MM.1S (cell line): ENCODE measurements at regions not wholly inside any gene's neighbourhood (a gene's known extent, or its start where the extent isn't known, plus 50 kb on each side); places are given as distances from the start of the nearest gene placed in this dataset.

Experiments used
- DNase-seq: peaks from one replicate; pipeline ENCODE4 v3.0.0-alpha.2; 2015
- H2AFZ ChIP-seq: fragments of 300-600 bp; sonication (generic); 2 replicates; pipeline ENCODE4 v1.6.0; 2016; ENCODE audit warnings: antibody characterized with exemption, low read length
- H3F3A ChIP-seq: fragments of 300-600 bp; sonication (generic); 2 replicates; pipeline ENCODE4 v1.6.1; 2016; ENCODE audit warnings: mild to moderate bottlenecking, antibody characterized with exemption, low read length, moderate library complexity, mixed read lengths; ENCODE audit not compliant: insufficient read depth
- H3K27ac ChIP-seq: fragments of 300-600 bp; sonication (generic); 2 replicates; pipeline ENCODE4 v1.5.1; 2016; ENCODE audit warnings: mild to moderate bottlenecking, low read length
- H3K27me3 ChIP-seq: fragments of 300-600 bp; sonication (generic); replicated peaks from 2 replicates; pipeline ENCODE4 v1.6.0; 2016; ENCODE audit warnings: low read length; ENCODE audit not compliant: insufficient read depth
- H3K36me3 ChIP-seq: fragments of 300-600 bp; sonication (generic); replicated peaks from 2 replicates; pipeline ENCODE4 v1.6.1; 2016; ENCODE audit warnings: mild to moderate bottlenecking, low read length, mixed read lengths; ENCODE audit not compliant: insufficient read depth
- H3K4me1 ChIP-seq: fragments of 300-600 bp; sonication (generic); 2 replicates; pipeline ENCODE4 v1.6.1; 2016; ENCODE audit warnings: low read length, mixed read lengths
- H3K4me2 ChIP-seq: fragments of 300-600 bp; sonication (generic); 2 replicates; pipeline ENCODE4 v1.6.0; 2016; ENCODE audit warnings: low read depth, low read length
- H3K4me3 ChIP-seq: fragments of 300-600 bp; sonication (generic); 2 replicates; pipeline ENCODE4 v1.5.1; 2016; ENCODE audit warnings: low read length, mixed read lengths
- H3K79me2 ChIP-seq: fragments of 300-600 bp; sonication (generic); 2 replicates; pipeline ENCODE4 v1.6.1; 2016; ENCODE audit warnings: mixed run types, low read length, mixed read lengths
- H3K9ac ChIP-seq: fragments of 300-600 bp; sonication (generic); 2 replicates; pipeline ENCODE4 v1.6.1; 2016; ENCODE audit warnings: low read length, mixed read lengths
- H3K9me2 ChIP-seq: fragments of 300-600 bp; sonication (generic); replicated peaks from 2 replicates; pipeline ENCODE4 v1.6.1; 2016; ENCODE audit warnings: mild to moderate bottlenecking, low read length, mixed read lengths; ENCODE audit not compliant: insufficient read depth
- H3K9me3 ChIP-seq: fragments of 300-600 bp; sonication (generic); replicated peaks from 2 replicates; pipeline ENCODE4 v1.6.1; 2016; ENCODE audit warnings: mild to moderate bottlenecking, low read length, mixed read lengths; ENCODE audit not compliant: insufficient read depth
- H4K20me1 ChIP-seq: fragments of 300-600 bp; sonication (generic); 2 replicates; pipeline ENCODE4 v1.6.1; 2016; ENCODE audit warnings: mild to moderate bottlenecking, low read length, moderate library complexity, mixed read lengths; ENCODE audit not compliant: insufficient read depth
- EZH2 ChIP-seq: fragments of 300-600 bp; sonication (generic); optimal IDR thresholded peaks from 2 replicates; pipeline ENCODE3; 2017; ENCODE audit warnings: low read depth, mild to moderate bottlenecking, antibody characterized with exemption, low read length, mixed read lengths
- EZH2phosphoT487 ChIP-seq: fragments of 300-600 bp; sonication (generic); IDR thresholded peaks from 2 replicates; pipeline ENCODE4 v1.6.1; 2018; ENCODE audit warnings: antibody characterized with exemption, low read length
- TF ChIP-seq, protein P1 (sequence below): fragments of 300-600 bp; sonication (generic); IDR thresholded peaks from 2 replicates; pipeline ENCODE4 v1.5.1; 2016; ENCODE audit warnings: antibody characterized with exemption, low read length, mixed read lengths

- Histone ChIP-seq H3K4me1 (no peaks in the 10 kb centered on the region), H3K9ac (no peak overlapping the region), H3K79me2 (no peaks in the 10 kb centered on the region), H3K27me3 (no peaks in the 10 kb centered on the region), H3K4me3 (no peak overlapping the region), H3K9me3 (no peaks in the 10 kb centered on the region), H3K9me2 (no peaks in the 10 kb centered on the region), H3F3A (no peaks in the 10 kb centered on the region), H3K36me3 (no peaks in the 10 kb centered on the region), H3K4me2 (no peak overlapping the region), H2AFZ (no peak overlapping the region), H3K27ac (no peak overlapping the region), H4K20me1 (no peaks in the 10 kb centered on the region)
- TF ChIP-seq, protein P1, sequence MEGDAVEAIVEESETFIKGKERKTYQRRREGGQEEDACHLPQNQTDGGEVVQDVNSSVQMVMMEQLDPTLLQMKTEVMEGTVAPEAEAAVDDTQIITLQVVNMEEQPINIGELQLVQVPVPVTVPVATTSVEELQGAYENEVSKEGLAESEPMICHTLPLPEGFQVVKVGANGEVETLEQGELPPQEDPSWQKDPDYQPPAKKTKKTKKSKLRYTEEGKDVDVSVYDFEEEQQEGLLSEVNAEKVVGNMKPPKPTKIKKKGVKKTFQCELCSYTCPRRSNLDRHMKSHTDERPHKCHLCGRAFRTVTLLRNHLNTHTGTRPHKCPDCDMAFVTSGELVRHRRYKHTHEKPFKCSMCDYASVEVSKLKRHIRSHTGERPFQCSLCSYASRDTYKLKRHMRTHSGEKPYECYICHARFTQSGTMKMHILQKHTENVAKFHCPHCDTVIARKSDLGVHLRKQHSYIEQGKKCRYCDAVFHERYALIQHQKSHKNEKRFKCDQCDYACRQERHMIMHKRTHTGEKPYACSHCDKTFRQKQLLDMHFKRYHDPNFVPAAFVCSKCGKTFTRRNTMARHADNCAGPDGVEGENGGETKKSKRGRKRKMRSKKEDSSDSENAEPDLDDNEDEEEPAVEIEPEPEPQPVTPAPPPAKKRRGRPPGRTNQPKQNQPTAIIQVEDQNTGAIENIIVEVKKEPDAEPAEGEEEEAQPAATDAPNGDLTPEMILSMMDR: no peak
- TF ChIP-seq EZH2phosphoT487 (no peak), EZH2 (no peak)
- no peak for DNase-seq
These were observed 268.9 kb upstream of the TANK start for GRCh38 chr2:160891353-160891740.

DNA sequence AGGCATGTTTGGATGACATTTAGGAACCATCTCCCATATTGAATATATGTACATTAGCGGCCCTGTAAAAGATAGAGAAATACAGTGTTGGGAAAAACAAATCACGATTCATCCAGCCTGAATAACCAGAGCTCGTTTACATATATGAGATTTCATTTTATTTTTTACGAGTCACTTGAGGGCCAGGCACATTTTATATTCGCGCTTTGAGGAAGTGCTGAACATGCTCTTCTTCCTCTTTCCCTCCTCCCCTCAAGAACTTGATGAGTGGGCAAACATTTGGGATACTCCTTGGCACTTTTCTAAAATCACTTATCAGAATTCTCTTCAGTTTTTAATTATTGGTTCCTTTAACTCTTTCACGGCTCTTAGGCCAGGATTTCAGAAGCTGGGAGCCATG is 268.0 kb upstream of the TANK start:
- TF ChIP-seq EZH2phosphoT487 (no peak), EZH2 (no peak)
- TF ChIP-seq, protein P1: no peak
- H3K27me3 ChIP-seq: no peaks in the 10 kb centered on the region
- no peaks in the 10 kb centered on the region for H3F3A ChIP-seq
- H3K9me3 ChIP-seq: no peaks in the 10 kb centered on the region
- H3K9ac ChIP-seq: no peak overlapping the region
- H3K9me2 ChIP-seq: no peaks in the 10 kb centered on the region
- DNase-seq: no peak
- no peak overlapping the region for H2AFZ ChIP-seq
- no peak overlapping the region for H3K27ac ChIP-seq
- H3K4me1 ChIP-seq: no peaks in the 10 kb centered on the region
- no peak overlapping the region for H3K4me3 ChIP-seq
- H3K36me3 ChIP-seq: no peaks in the 10 kb centered on the region
- no peaks in the 10 kb centered on the region for H3K79me2 ChIP-seq
- H4K20me1 ChIP-seq: no peaks in the 10 kb centered on the region
- H3K4me2 ChIP-seq: no peak overlapping the region

DNA sequence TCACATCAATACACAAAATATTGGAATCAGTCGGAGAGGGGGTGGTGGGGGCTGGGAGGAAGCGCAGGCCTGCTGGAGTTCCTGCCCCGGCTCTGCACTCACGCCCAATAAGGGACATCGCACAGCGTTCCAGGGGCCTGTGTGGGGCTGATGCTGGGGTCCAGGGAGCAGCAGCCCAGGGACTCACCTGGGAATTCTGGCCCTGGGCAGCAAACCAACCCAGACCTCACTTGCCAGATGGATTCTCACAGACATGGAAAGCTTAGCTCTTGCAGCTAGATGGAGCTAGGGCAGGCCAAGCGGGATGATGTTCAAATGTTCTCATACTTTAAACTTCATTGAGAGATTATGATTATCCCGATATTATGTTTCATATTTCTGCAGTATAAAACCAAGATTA is 266.6 kb upstream of the TANK start:
- no peaks in the 10 kb centered on the region for H3K9me3 ChIP-seq
- no peaks in the 10 kb centered on the region for H3K79me2 ChIP-seq
- no peak for DNase-seq
- H3K4me1 ChIP-seq: no peaks in the 10 kb centered on the region
- no peak for TF ChIP-seq EZH2phosphoT487
- TF ChIP-seq, protein P1: no peak
- no peak for TF ChIP-seq EZH2
- no peak overlapping the region for H3K4me2 ChIP-seq
- no peaks in the 10 kb centered on the region for H3K36me3 ChIP-seq
- no peak overlapping the region for H3K9ac ChIP-seq
- H3K4me3 ChIP-seq: no peak overlapping the region
- H3K27ac ChIP-seq: no peak overlapping the region
- H4K20me1 ChIP-seq: no peaks in the 10 kb centered on the region
- H3F3A ChIP-seq: no peaks in the 10 kb centered on the region
- H3K9me2 ChIP-seq: no peaks in the 10 kb centered on the region
- H2AFZ ChIP-seq: no peak overlapping the region
- H3K27me3 ChIP-seq: no peaks in the 10 kb centered on the region
